ENCODE measurements at regions not wholly inside any gene's neighbourhood (a gene's known extent, or its start where the extent isn't known, plus 50 kb on each side); places are given as distances from the start of the nearest gene placed in this dataset.

GRCh38 chr5:167036585-167036984 is 1254.9 kb upstream of the WWC1 start:
- Histone ChIP-seq H3K9ac (ENCODE audit: low read length) (no peak overlapping the region), H3K4me3 (ENCODE audit: low read depth, low read length) (no peak overlapping the region), H3K27me3 (ENCODE audit: control insufficient read depth, insufficient read depth, low read length) (no peaks in the 10 kb centered on the region), H3K36me3 (ENCODE audit: control insufficient read depth, insufficient read depth, low read length) (no peaks in the 10 kb centered on the region), H3K27ac (ENCODE audit: low read depth, low read length) (no peak overlapping the region), H3K9me3 (ENCODE audit: control insufficient read depth, insufficient read depth, low read depth, low read length) (no peaks in the 10 kb centered on the region), H3K4me1 (ENCODE audit: control insufficient read depth, insufficient read depth, low read length) (no peaks in the 10 kb centered on the region)

GRCh38 chr5:167049043-167049663 is 1242.3 kb upstream of the WWC1 start:
- H3K9ac ChIP-seq (ENCODE audit: low read length), result no peak overlapping the region
- H3K4me3 ChIP-seq (ENCODE audit: low read depth, low read length), result no peak overlapping the region
- no peaks in the 10 kb centered on the region for H3K9me3 ChIP-seq (ENCODE audit: control insufficient read depth, insufficient read depth, low read depth, low read length)
- H3K27ac ChIP-seq (ENCODE audit: low read depth, low read length), result no peak overlapping the region
- H3K36me3 ChIP-seq (ENCODE audit: control insufficient read depth, insufficient read depth, low read length), result no peaks in the 10 kb centered on the region
- H3K4me1 ChIP-seq (ENCODE audit: control insufficient read depth, insufficient read depth, low read length), result peaks cover 6% of the 10 kb centered on the region; the same call in 1 of the 2 replicates
- H3K27me3 ChIP-seq (ENCODE audit: control insufficient read depth, insufficient read depth, low read length), result no peaks in the 10 kb centered on the region

- Histone ChIP-seq H3K4me1 (ENCODE audit: control insufficient read depth, insufficient read depth, low read length) (peaks cover 6% of the 10 kb centered on the region; the same call in 1 of the 2 replicates), H3K27ac (ENCODE audit: low read depth, low read length) (no peak overlapping the region), H3K9me3 (ENCODE audit: control insufficient read depth, insufficient read depth, low read depth, low read length) (no peaks in the 10 kb centered on the region), H3K36me3 (ENCODE audit: control insufficient read depth, insufficient read depth, low read length) (no peaks in the 10 kb centered on the region), H3K27me3 (ENCODE audit: control insufficient read depth, insufficient read depth, low read length) (no peaks in the 10 kb centered on the region), H3K9ac (ENCODE audit: low read length) (no peak overlapping the region), H3K4me3 (ENCODE audit: low read depth, low read length) (no peak overlapping the region)
Measured at GRCh38 chr5:167049771-167050567, 1241.5 kb upstream of the WWC1 start.

GRCh38 chr5:167050568-167051401 is 1240.7 kb upstream of the WWC1 start:
- H3K36me3 ChIP-seq (ENCODE audit: control insufficient read depth, insufficient read depth, low read length), result no peaks in the 10 kb centered on the region
- H3K9ac ChIP-seq (ENCODE audit: low read length), result no peak overlapping the region
- H3K9me3 ChIP-seq (ENCODE audit: control insufficient read depth, insufficient read depth, low read depth, low read length), result no peaks in the 10 kb centered on the region
- H3K4me3 ChIP-seq (ENCODE audit: low read depth, low read length), result no peak overlapping the region
- H3K27me3 ChIP-seq (ENCODE audit: control insufficient read depth, insufficient read depth, low read length), result no peaks in the 10 kb centered on the region
- peaks cover 6% of the 10 kb centered on the region; the same call in 1 of the 2 replicates for H3K4me1 ChIP-seq (ENCODE audit: control insufficient read depth, insufficient read depth, low read length)
- no peak overlapping the region for H3K27ac ChIP-seq (ENCODE audit: low read depth, low read length)

GRCh38 chr5:167051402-167051768 is 1240.1 kb upstream of the WWC1 start:
- no peaks in the 10 kb centered on the region for H3K27me3 ChIP-seq (ENCODE audit: control insufficient read depth, insufficient read depth, low read length)
- peaks cover 6% of the 10 kb centered on the region; the same call in 1 of the 2 replicates for H3K4me1 ChIP-seq (ENCODE audit: control insufficient read depth, insufficient read depth, low read length)
- no peaks in the 10 kb centered on the region for H3K36me3 ChIP-seq (ENCODE audit: control insufficient read depth, insufficient read depth, low read length)
- no peaks in the 10 kb centered on the region for H3K9me3 ChIP-seq (ENCODE audit: control insufficient read depth, insufficient read depth, low read depth, low read length)
- no peak overlapping the region for H3K27ac ChIP-seq (ENCODE audit: low read depth, low read length)
- no peak overlapping the region for H3K9ac ChIP-seq (ENCODE audit: low read length)
- H3K4me3 ChIP-seq (ENCODE audit: low read depth, low read length), result no peak overlapping the region

GRCh38 chr5:167052791-167053190 is 1238.7 kb upstream of the WWC1 start:
- H3K4me1 ChIP-seq (ENCODE audit: control insufficient read depth, insufficient read depth, low read length), result peaks cover 6% of the 10 kb centered on the region; the same call in 1 of the 2 replicates

GRCh38 chr5:167057665-167058064 is 1233.8 kb upstream of the WWC1 start:
- H3K36me3 ChIP-seq (ENCODE audit: control insufficient read depth, insufficient read depth, low read length), result no peaks in the 10 kb centered on the region
- no peaks in the 10 kb centered on the region for H3K9me3 ChIP-seq (ENCODE audit: control insufficient read depth, insufficient read depth, low read depth, low read length)
- H3K27ac ChIP-seq (ENCODE audit: low read depth, low read length), result no peak overlapping the region
- no peaks in the 10 kb centered on the region for H3K4me1 ChIP-seq (ENCODE audit: control insufficient read depth, insufficient read depth, low read length)
- H3K27me3 ChIP-seq (ENCODE audit: control insufficient read depth, insufficient read depth, low read length), result no peaks in the 10 kb centered on the region
- no peak overlapping the region for H3K9ac ChIP-seq (ENCODE audit: low read length)
- no peak overlapping the region for H3K4me3 ChIP-seq (ENCODE audit: low read depth, low read length)

More at GRCh38 chr5:167052791-167053190, 1238.7 kb upstream of the WWC1 start:
- no peak overlapping the region for H3K9ac ChIP-seq (ENCODE audit: low read length)
- H3K9me3 ChIP-seq (ENCODE audit: control insufficient read depth, insufficient read depth, low read depth, low read length), result no peaks in the 10 kb centered on the region
- H3K27ac ChIP-seq (ENCODE audit: low read depth, low read length), result no peak overlapping the region
- H3K36me3 ChIP-seq (ENCODE audit: control insufficient read depth, insufficient read depth, low read length), result no peaks in the 10 kb centered on the region
- no peaks in the 10 kb centered on the region for H3K27me3 ChIP-seq (ENCODE audit: control insufficient read depth, insufficient read depth, low read length)
- H3K4me3 ChIP-seq (ENCODE audit: low read depth, low read length), result no peak overlapping the region

GRCh38 chr5:167061695-167062094 is 1229.8 kb upstream of the WWC1 start:
- no peak overlapping the region for H3K9ac ChIP-seq (ENCODE audit: low read length)
- no peak overlapping the region for H3K27ac ChIP-seq (ENCODE audit: low read depth, low read length)
- no peak overlapping the region for H3K4me3 ChIP-seq (ENCODE audit: low read depth, low read length)
- peaks cover 5% of the 10 kb centered on the region; the same call in 1 of the 2 replicates for H3K4me1 ChIP-seq (ENCODE audit: control insufficient read depth, insufficient read depth, low read length)
- H3K9me3 ChIP-seq (ENCODE audit: control insufficient read depth, insufficient read depth, low read depth, low read length), result no peaks in the 10 kb centered on the region
- no peaks in the 10 kb centered on the region for H3K36me3 ChIP-seq (ENCODE audit: control insufficient read depth, insufficient read depth, low read length)
- no peaks in the 10 kb centered on the region for H3K27me3 ChIP-seq (ENCODE audit: control insufficient read depth, insufficient read depth, low read length)

- H3K36me3 ChIP-seq (ENCODE audit: control insufficient read depth, insufficient read depth, low read length), result no peaks in the 10 kb centered on the region
- no peaks in the 10 kb centered on the region for H3K27me3 ChIP-seq (ENCODE audit: control insufficient read depth, insufficient read depth, low read length)
- H3K4me3 ChIP-seq (ENCODE audit: low read depth, low read length), result no peak overlapping the region
- H3K9me3 ChIP-seq (ENCODE audit: control insufficient read depth, insufficient read depth, low read depth, low read length), result no peaks in the 10 kb centered on the region
- no peak overlapping the region for H3K27ac ChIP-seq (ENCODE audit: low read depth, low read length)
- H3K9ac ChIP-seq (ENCODE audit: low read length), result no peak overlapping the region
- peaks cover 5% of the 10 kb centered on the region; the same call in 1 of the 2 replicates for H3K4me1 ChIP-seq (ENCODE audit: control insufficient read depth, insufficient read depth, low read length)
Measured at GRCh38 chr5:167063116-167063515, 1228.3 kb upstream of the WWC1 start.

GRCh38 chr5:167063788-167064187 is 1227.7 kb upstream of the WWC1 start:
- H3K36me3 ChIP-seq (ENCODE audit: control insufficient read depth, insufficient read depth, low read length), result no peaks in the 10 kb centered on the region
- H3K27me3 ChIP-seq (ENCODE audit: control insufficient read depth, insufficient read depth, low read length), result no peaks in the 10 kb centered on the region
- H3K9ac ChIP-seq (ENCODE audit: low read length), result no peak overlapping the region
- H3K9me3 ChIP-seq (ENCODE audit: control insufficient read depth, insufficient read depth, low read depth, low read length), result no peaks in the 10 kb centered on the region
- H3K27ac ChIP-seq (ENCODE audit: low read depth, low read length), result no peak overlapping the region
- H3K4me3 ChIP-seq (ENCODE audit: low read depth, low read length), result no peak overlapping the region
- peaks cover 5% of the 10 kb centered on the region; the same call in 1 of the 2 replicates for H3K4me1 ChIP-seq (ENCODE audit: control insufficient read depth, insufficient read depth, low read length)
